ENCODE measurements at regions not wholly inside any gene's neighbourhood (a gene's known extent, or its start where the extent isn't known, plus 50 kb on each side); places are given as distances from the start of the nearest gene placed in this dataset.

GRCh38 chr3:174488527-174488926 lies 370.6 kb upstream of the NAALADL2 start:
- TF ChIP-seq CTCF (conservative IDR thresholded peaks at IDR 0.05; ENCODE audit: low read length) (no peak), EZH2phosphoT487 (IDR thresholded peaks at IDR 0.05; ENCODE audit: borderline replicate concordance, low read depth, low read length) (no peak)
